SU-DHL-6 (cell line): ENCODE measurements at regions not wholly inside any gene's neighbourhood (a gene's known extent, or its start where the extent isn't known, plus 50 kb on each side); places are given as distances from the start of the nearest gene placed in this dataset.

Experiments used
- H2AFZ ChIP-seq: fragments of 200-600 bp; sonication (generic); 2 replicates; pipeline ENCODE4 v1.6.1; 2014; ENCODE audit warnings: low read depth, mild to moderate bottlenecking, moderate library complexity, mixed read lengths, antibody characterized with exemption, low read length; ENCODE audit not compliant: severe bottlenecking
- H3F3A ChIP-seq: fragments of 200-600 bp; shearing (Covaris generic); 2 replicates; pipeline ENCODE4 v1.6.0; 2016; ENCODE audit warnings: antibody characterized with exemption, mild to moderate bottlenecking; ENCODE audit not compliant: insufficient read depth
- H3K27ac ChIP-seq: fragments of 200-600 bp; sonication (generic); 2 replicates; pipeline ENCODE4 v1.5.1; 2016; ENCODE audit warnings: low read depth, mild to moderate bottlenecking, low read length, moderate library complexity, mixed read lengths
- H3K27me3 ChIP-seq: fragments of 200-600 bp; sonication (generic), shearing (Covaris generic); 2 replicates; pipeline ENCODE4 v1.6.0; 2014; ENCODE audit warnings: mild to moderate bottlenecking, low read length
- H3K36me3 ChIP-seq: fragments of 200-600 bp; sonication (generic); 2 replicates; pipeline ENCODE4 v1.6.1; 2014; ENCODE audit warnings: mild to moderate bottlenecking, low read length, mixed read lengths
- H3K4me2 ChIP-seq: fragments of 300-600, 200-600 bp; shearing (Covaris generic), sonication (generic); 2 replicates; pipeline ENCODE4 v1.6.0; 2014; ENCODE audit warnings: low read length, low read depth, mild to moderate bottlenecking; ENCODE audit not compliant: poor library complexity, severe bottlenecking
- H3K4me3 ChIP-seq: fragments of 200-600 bp; sonication (generic); 2 replicates; pipeline ENCODE4 v1.5.1; 2014; ENCODE audit warnings: antibody characterized with exemption, low read length, mild to moderate bottlenecking, mixed read lengths; ENCODE audit not compliant: insufficient read depth, poor library complexity, severe bottlenecking
- H3K79me2 ChIP-seq: fragments of 200-600 bp; sonication (generic); 2 replicates; pipeline ENCODE4 v1.6.1; 2014; ENCODE audit warnings: mild to moderate bottlenecking, low read length, moderate library complexity; ENCODE audit not compliant: insufficient read depth
- H3K9ac ChIP-seq: fragments of 200-600 bp; sonication (generic); 2 replicates; pipeline ENCODE4 v1.7.0; 2014; ENCODE audit warnings: mild to moderate bottlenecking, low read length
- H3K9me2 ChIP-seq: fragments of 200-600 bp; sonication (generic); replicated peaks from 2 replicates; pipeline ENCODE4 v1.6.1; 2014; ENCODE audit warnings: low read length; ENCODE audit not compliant: insufficient read depth
- H3K9me3 ChIP-seq: fragments of 200-600 bp; sonication (generic); 2 replicates; pipeline ENCODE4 v1.6.1; 2014; ENCODE audit warnings: low read length, mixed read lengths; ENCODE audit not compliant: insufficient read depth
- H4K20me1 ChIP-seq: fragments of 200-600 bp; sonication (generic); 2 replicates; pipeline ENCODE4 v1.6.1; 2014; ENCODE audit warnings: low read depth, mild to moderate bottlenecking, antibody characterized with exemption, low read length, moderate library complexity, mixed read lengths
- EZH2phosphoT487 ChIP-seq: fragments of 200-600 bp; sonication (generic), shearing (Covaris generic); conservative IDR thresholded peaks from 2 replicates; pipeline ENCODE4 v1.6.1; 2018; ENCODE audit warnings: mild to moderate bottlenecking, antibody characterized with exemption, low read length, moderate library complexity, mixed read lengths
- TF ChIP-seq, protein P1 (sequence below): fragments of 200-600 bp; sonication (generic); IDR thresholded peaks from one replicate; pipeline ENCODE4 v1.5.1; 2017; ENCODE audit warnings: antibody characterized with exemption, mild to moderate bottlenecking, low read length, moderate library complexity; ENCODE audit not compliant: insufficient read depth, poor library complexity, severe bottlenecking

- Histone ChIP-seq H3K9me2 (no peaks in the 10 kb centered on the region), H4K20me1 (no peaks in the 10 kb centered on the region), H3K79me2 (no peaks in the 10 kb centered on the region), H3K27ac (no peak overlapping the region), H3K9me3 (no peaks in the 10 kb centered on the region), H2AFZ (no peak overlapping the region), H3K4me2 (no peak overlapping the region), H3F3A (no peaks in the 10 kb centered on the region), H3K36me3 (no peaks in the 10 kb centered on the region), H3K9ac (no peak overlapping the region), H3K27me3 (no peaks in the 10 kb centered on the region), H3K4me3 (no peak overlapping the region)
- no peak for TF ChIP-seq EZH2phosphoT487
- TF ChIP-seq, protein P1, sequence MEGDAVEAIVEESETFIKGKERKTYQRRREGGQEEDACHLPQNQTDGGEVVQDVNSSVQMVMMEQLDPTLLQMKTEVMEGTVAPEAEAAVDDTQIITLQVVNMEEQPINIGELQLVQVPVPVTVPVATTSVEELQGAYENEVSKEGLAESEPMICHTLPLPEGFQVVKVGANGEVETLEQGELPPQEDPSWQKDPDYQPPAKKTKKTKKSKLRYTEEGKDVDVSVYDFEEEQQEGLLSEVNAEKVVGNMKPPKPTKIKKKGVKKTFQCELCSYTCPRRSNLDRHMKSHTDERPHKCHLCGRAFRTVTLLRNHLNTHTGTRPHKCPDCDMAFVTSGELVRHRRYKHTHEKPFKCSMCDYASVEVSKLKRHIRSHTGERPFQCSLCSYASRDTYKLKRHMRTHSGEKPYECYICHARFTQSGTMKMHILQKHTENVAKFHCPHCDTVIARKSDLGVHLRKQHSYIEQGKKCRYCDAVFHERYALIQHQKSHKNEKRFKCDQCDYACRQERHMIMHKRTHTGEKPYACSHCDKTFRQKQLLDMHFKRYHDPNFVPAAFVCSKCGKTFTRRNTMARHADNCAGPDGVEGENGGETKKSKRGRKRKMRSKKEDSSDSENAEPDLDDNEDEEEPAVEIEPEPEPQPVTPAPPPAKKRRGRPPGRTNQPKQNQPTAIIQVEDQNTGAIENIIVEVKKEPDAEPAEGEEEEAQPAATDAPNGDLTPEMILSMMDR = no peak
Observed at GRCh38 chr11:23859087-23859486, 637.8 kb upstream of the LUZP2 start.

- Histone ChIP-seq H3K27ac (no peak overlapping the region), H3K79me2 (no peaks in the 10 kb centered on the region), H3K9me2 (no peaks in the 10 kb centered on the region), H3K9me3 (no peaks in the 10 kb centered on the region), H3K9ac (no peak overlapping the region), H2AFZ (no peak overlapping the region), H3K36me3 (no peaks in the 10 kb centered on the region), H4K20me1 (no peaks in the 10 kb centered on the region), H3F3A (no peaks in the 10 kb centered on the region), H3K4me3 (no peak overlapping the region), H3K27me3 (no peaks in the 10 kb centered on the region), H3K4me2 (no peak overlapping the region)
- TF ChIP-seq, protein P1 = no peak
- no peak for TF ChIP-seq EZH2phosphoT487
Observed at GRCh38 chr11:23861615-23862014, 635.2 kb upstream of the LUZP2 start.

- Histone ChIP-seq H2AFZ (no peak overlapping the region), H3K9ac (no peak overlapping the region)
Observed at GRCh38 chr11:23865341-23865975, 631.4 kb upstream of the LUZP2 start.

More at GRCh38 chr11:23865341-23865975, 631.4 kb upstream of the LUZP2 start:
- Histone ChIP-seq H3K9me2 (no peaks in the 10 kb centered on the region), H3K27ac (no peak overlapping the region), H3K4me2 (no peak overlapping the region), H3K9me3 (no peaks in the 10 kb centered on the region), H3K79me2 (no peaks in the 10 kb centered on the region), H3K36me3 (no peaks in the 10 kb centered on the region), H3K4me3 (no peak overlapping the region), H3K27me3 (no peaks in the 10 kb centered on the region), H4K20me1 (no peaks in the 10 kb centered on the region), H3F3A (no peaks in the 10 kb centered on the region)
- TF ChIP-seq, protein P1 = no peak
- TF ChIP-seq EZH2phosphoT487 = no peak
